IMR-90 (cell line): ENCODE measurements at regions not wholly inside any gene's neighbourhood (a gene's known extent, or its start where the extent isn't known, plus 50 kb on each side); places are given as distances from the start of the nearest gene placed in this dataset.

Experiments
- ATAC-seq: fragments of 200-7000 bp; cut with Tn5 transposase; 2 replicates; pipeline ENCODE4 v1.9.1; 2020; ENCODE audit warnings: low read depth, mild to moderate bottlenecking, moderate library complexity
- BruUV-seq: library from RNA; stranded (reverse); fragments of 400-500 nt; replicated peaks from 2 replicates; lab custom pipeline; 2021; lab: Mats Ljungman, UMichigan
- CTCF ChIA-PET: fragments of 300-600 bp; formaldehyde crosslinking; extraction: SDS; loops from one replicate; lab custom pipeline; 2021; ENCODE audit warnings: antibody characterized with exemption; lab: Yijun Ruan, JAX
- POLR2A ChIA-PET: fragments of 300-600 bp; sonication (Branson Sonifier 250); formaldehyde crosslinking; loops from one replicate; lab custom pipeline; 2022; ENCODE audit warnings: antibody characterized with exemption; ENCODE audit not compliant: unreplicated experiment; lab: Charles Lee
- DNase-seq: peaks from one replicate; pipeline ENCODE4 v3.0.0; 2013
- H2AFZ ChIP-seq: replicated peaks from 2 replicates; pipeline ENCODE3; 2013; ENCODE audit warnings: low read length, mild to moderate bottlenecking; ENCODE audit not compliant: poor library complexity
- H2AK5ac ChIP-seq: 2 replicates; pipeline ENCODE4 v1.6.1; 2013; ENCODE audit warnings: low read depth, low read length, inconsistent platforms
- H2AK9ac ChIP-seq: replicated peaks from 2 replicates; pipeline ENCODE3; 2013; ENCODE audit warnings: mild to moderate bottlenecking, low read depth, low read length, moderate library complexity; ENCODE audit not compliant: poor library complexity
- H2BK120ac ChIP-seq: 2 replicates; pipeline ENCODE4 v1.6.1; 2013; ENCODE audit warnings: low read depth, low read length, inconsistent platforms
- H2BK15ac ChIP-seq: 3 replicates; pipeline ENCODE4 v1.6.1; 2013; ENCODE audit warnings: low read depth, low read length, inconsistent platforms
- H2BK20ac ChIP-seq: 2 replicates; pipeline ENCODE4 v1.6.1; 2013; ENCODE audit warnings: low read depth, mild to moderate bottlenecking, inconsistent platforms, low read length, moderate library complexity
- H2BK5ac ChIP-seq: 2 replicates; pipeline ENCODE4 v1.6.1; 2013; ENCODE audit warnings: mild to moderate bottlenecking, low read depth, low read length, inconsistent platforms; ENCODE audit not compliant: poor library complexity, severe bottlenecking
- H3K14ac ChIP-seq: replicated peaks from 2 replicates; pipeline ENCODE4 v1.6.1; 2013; ENCODE audit warnings: low read depth, low read length, inconsistent platforms
- H3K18ac ChIP-seq: 2 replicates; pipeline ENCODE4 v1.6.1; 2013; ENCODE audit warnings: low read depth, low read length, control low read depth
- H3K23ac ChIP-seq: 2 replicates; pipeline ENCODE4 v1.6.1; 2013; ENCODE audit warnings: low read depth, low read length, inconsistent platforms
- H3K27ac ChIP-seq: 2 replicates; pipeline ENCODE4 v1.5.1; 2013; ENCODE audit warnings: mild to moderate bottlenecking, control low read depth, low read length; ENCODE audit not compliant: insufficient read depth
- H3K27me3 ChIP-seq: 2 replicates; pipeline ENCODE4 v1.6.1; 2013; ENCODE audit warnings: low read length; ENCODE audit not compliant: control insufficient read depth, insufficient read depth
- H3K36me3 ChIP-seq: 2 replicates; pipeline ENCODE4 v1.6.1; 2013; ENCODE audit warnings: low read length, mixed read lengths; ENCODE audit not compliant: control insufficient read depth, insufficient read depth
- H3K4ac ChIP-seq: 2 replicates; pipeline ENCODE4 v1.6.1; 2013; ENCODE audit warnings: low read depth, low read length, inconsistent platforms
- H3K4me1 ChIP-seq: 2 replicates; pipeline ENCODE4 v1.6.1; 2013; ENCODE audit warnings: low read length, mixed read lengths; ENCODE audit not compliant: control insufficient read depth, insufficient read depth
- H3K4me2 ChIP-seq: 2 replicates; pipeline ENCODE4 v1.6.1; 2013; ENCODE audit warnings: low read depth, mild to moderate bottlenecking, control low read depth, low read length, moderate library complexity
- H3K4me3 ChIP-seq: 2 replicates; pipeline ENCODE4 v1.5.1; 2013; ENCODE audit warnings: low read depth, mild to moderate bottlenecking, control low read depth, low read length, moderate library complexity; ENCODE audit not compliant: insufficient read depth
- H3K56ac ChIP-seq: 2 replicates; pipeline ENCODE4 v1.6.1; 2013; ENCODE audit warnings: low read length, inconsistent platforms; ENCODE audit not compliant: insufficient read depth; ENCODE audit errors: extremely low read depth
- H3K79me1 ChIP-seq, 2 experiments: 2 replicates each; pipeline ENCODE4 v1.6.1; 2013; ENCODE audit warnings: low read length in 2 of 2, inconsistent platforms in 1 of 2, low read depth in 1 of 2
- H3K9ac ChIP-seq: 2 replicates; pipeline ENCODE4 v1.6.1; 2013; ENCODE audit warnings: low read depth, low read length, control low read depth
- H3K9me1 ChIP-seq: 2 replicates; pipeline ENCODE4 v1.6.1; 2013; ENCODE audit warnings: low read length, inconsistent platforms; ENCODE audit not compliant: insufficient read depth
- H3K9me3 ChIP-seq: 2 replicates; pipeline ENCODE4 v1.6.1; 2013; ENCODE audit warnings: low read length; ENCODE audit not compliant: control insufficient read depth, insufficient read depth
- H4K20me1 ChIP-seq: 2 replicates; pipeline ENCODE4 v1.6.1; 2013; ENCODE audit warnings: low read length, inconsistent platforms; ENCODE audit not compliant: insufficient read depth
- H4K5ac ChIP-seq: 2 replicates; pipeline ENCODE4 v1.6.1; 2013; ENCODE audit warnings: mild to moderate bottlenecking, low read depth, low read length, control low read depth
- H4K8ac ChIP-seq, 2 experiments: 2 replicates each; pipeline ENCODE4 v1.6.1; 2013; ENCODE audit warnings: low read depth in 2 of 2, low read length in 2 of 2, control low read depth in 1 of 2, inconsistent platforms in 1 of 2
- H4K91ac ChIP-seq: 2 replicates; pipeline ENCODE4 v1.6.1; 2013; ENCODE audit warnings: low read depth, low read length, inconsistent platforms; ENCODE audit not compliant: insufficient read depth
- BHLHE40 ChIP-seq: fragments of 150-350 bp; IDR thresholded peaks from 2 replicates; pipeline ENCODE4 v1.6.1; 2016; ENCODE audit warnings: mild to moderate bottlenecking, low read depth, low read length
- CTCF ChIP-seq: conservative IDR thresholded peaks from 2 replicates; pipeline ENCODE4 v1.5.1; 2012; ENCODE audit warnings: mild to moderate bottlenecking, low read depth, low read length, improper control_type of control experiment
- ELK1 ChIP-seq: fragments of 150-350 bp; IDR thresholded peaks from 2 replicates; pipeline ENCODE4 v1.6.1; 2016; ENCODE audit warnings: low read depth, mild to moderate bottlenecking, low read length, moderate library complexity, borderline replicate concordance
- POLR2A ChIP-seq: IDR thresholded peaks from 2 replicates; pipeline ENCODE4 v1.6.1; 2012; ENCODE audit warnings: mild to moderate bottlenecking, low read depth, low read length
- WGBS, 2 experiments: methylation state at CpG; one replicate each; pipeline versions ENCODE4 v1.1.5 to v1.1.7; 2013; ENCODE audit warnings: missing lambda C conversion rate in 2 of 2; ENCODE audit not compliant: insufficient read length in 1 of 2; ENCODE audit errors: extremely low coverage in 2 of 2; 5-methylcytosine and 5-hydroxymethylcytosine counted together
- dilution Hi-C: fragments of 300-500 bp; cut with HindIII; formaldehyde crosslinking; loops from one replicate; pipeline ENCODE4 v1.14.3; 2018; ENCODE audit warnings: low sequenced_read_pairs; ENCODE audit not compliant: unreplicated experiment
- in situ Hi-C: fragments of 300-500 bp; cut with MboI; formaldehyde crosslinking; loops from 3 replicates; pipeline ENCODE4 v1.14.3; 2019; ENCODE audit warnings: low sequenced_read_pairs, inconsistent platforms, mixed read lengths
- intact Hi-C: fragments of 100-400 bp; cut with micrococcal nuclease; formaldehyde crosslinking; loops from 2 replicates; pipeline ENCODE4 v1.10.0; 2022

DNA sequence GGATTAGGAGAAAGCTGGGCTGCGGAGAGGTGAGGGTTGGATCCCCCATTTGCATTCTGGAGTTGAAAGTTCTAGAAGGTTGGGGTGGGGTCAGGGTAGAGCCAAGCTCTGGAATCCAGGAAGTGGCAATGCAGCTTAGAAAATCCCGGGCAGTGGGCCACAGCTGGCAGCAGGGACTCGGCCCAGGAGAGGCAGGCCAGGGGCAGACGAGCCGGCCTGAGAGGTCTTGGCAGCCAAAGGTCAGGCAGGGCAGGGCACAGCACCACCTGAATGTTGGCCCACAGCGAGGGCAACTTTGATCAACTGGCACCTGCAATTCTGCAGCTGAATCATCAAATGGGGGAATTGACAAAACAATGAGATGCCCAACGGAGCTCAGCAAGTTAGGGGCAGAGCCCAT lies 139.2 kb downstream of the INHBB start:
- ATAC-seq (no peak), DNase-seq (no peak)
- Histone ChIP-seq H3K4me2 (no peak overlapping the region), H2BK20ac (no peak overlapping the region), H2AK5ac (no peak overlapping the region), H4K5ac (no peak overlapping the region), H3K18ac (no peak overlapping the region), H4K91ac (no peak overlapping the region), H3K23ac (no peak overlapping the region), H3K4ac (no peak overlapping the region), H3K27me3 (peaks cover 63% of the 10 kb centered on the region), H2AK9ac (no peak overlapping the region), H2BK120ac (no peak overlapping the region), H4K8ac (no peak overlapping the region), H2BK5ac (no peak overlapping the region), H3K4me3 (no peak overlapping the region), H2BK15ac (no peak overlapping the region), H3K9me3 (no peaks in the 10 kb centered on the region; the same call in 1 of the 2 replicates), H3K14ac (no peak overlapping the region), H3K4me1 (no peaks in the 10 kb centered on the region), H2AFZ (no peak overlapping the region), H3K27ac (no peak overlapping the region), H3K79me1 (no peaks in the 10 kb centered on the region), H3K56ac (no peak overlapping the region), H3K9ac (no peak overlapping the region), H4K20me1 (no peaks in the 10 kb centered on the region), H3K36me3 (no peaks in the 10 kb centered on the region), H3K9me1 (peaks cover 6% of the 10 kb centered on the region)
- in situ Hi-C loops (no loop called here), intact Hi-C loops (no loop called here), dilution Hi-C loops (no loop called here)
- WGBS, 2 experiments = 84% methylated on average over 6 of the region's 7 CpGs; no CpG with 5 or more reads in 1 of the 2 experiments
- ChIA-PET CTCF (interaction anchor here (0.6 kb wide), 1 partner anchor 199 kb away, joined by 3 read pairs; no protein-coding TSS in a partner anchor), POLR2A (no interaction called here)
- no TSS peak for BruUV-seq
- TF ChIP-seq CTCF (no peak), BHLHE40 (no peak), POLR2A (no peak), ELK1 (no peak)
